Activated CD4-positive, alpha-beta T cell treated with anti-CD3 and anti-CD28 coated beads, Interleukin-2, amount 50 U/mL, for 48 hours (primary cell): ENCODE measurements at regions not wholly inside any gene's neighbourhood (a gene's known extent, or its start where the extent isn't known, plus 50 kb on each side); places are given as distances from the start of the nearest gene placed in this dataset.

Source experiments
- DNase-seq, 2 experiments: peaks; one replicate each; pipeline ENCODE4 v3.0.0-alpha.2; 2020

- no peak for DNase-seq
These were observed 57.4 kb upstream of the C1orf21 start for GRCh38 chr1:184329245-184329953.

- DNase-seq = no peak
These were observed 56.6 kb upstream of the C1orf21 start for GRCh38 chr1:184329962-184330868.

GRCh38 chr1:184330875-184331274, 56.0 kb upstream of the C1orf21 start:
- DNase-seq = no peak
